Esophagus muscularis mucosa (tissue), 4 donors: ENCODE measurements at regions not wholly inside any gene's neighbourhood (a gene's known extent, or its start where the extent isn't known, plus 50 kb on each side); places are given as distances from the start of the nearest gene placed in this dataset.

Experiments used
- CTCF ChIP-seq, 3 experiments: fragments of 200-600 bp in 2 of 3; fragments of 450-650 bp in 1 of 3; sonication (generic) in 2 of 3; IDR thresholded peaks; one replicate each; pipeline ENCODE4 v1.5.1; 2017 to 2019; ENCODE audit warnings: antibody characterized with exemption in 3 of 3, mild to moderate bottlenecking in 2 of 3, moderate library complexity in 1 of 3
- EP300 ChIP-seq: sonication (generic); formaldehyde crosslinking; IDR thresholded peaks from one replicate; pipeline ENCODE4 v1.6.1; 2017; ENCODE audit warnings: antibody characterized with exemption
- POLR2A ChIP-seq: fragments of 450-650 bp; IDR thresholded peaks from one replicate; pipeline ENCODE4 v1.6.1; 2017; ENCODE audit warnings: antibody characterized with exemption, moderate library complexity, mild to moderate bottlenecking, low read depth
- POLR2AphosphoS5 ChIP-seq, 2 donors: sonication (generic); formaldehyde crosslinking; IDR thresholded peaks; one replicate each; pipeline ENCODE4 v1.6.1; 2017; ENCODE audit warnings: antibody characterized with exemption in 2 of 2

GRCh38 chr2:196233021-196233804 lies 61.8 kb upstream of the STK17B start:
- no peak for TF ChIP-seq POLR2A
- TF ChIP-seq CTCF (IDR thresholded peaks at IDR 0.05), result no peak
- TF ChIP-seq EP300, result no peak
- TF ChIP-seq POLR2AphosphoS5 (IDR thresholded peaks at IDR 0.05), result peak in 1 of 2 donors; percentile 31
